Stimulated activated CD4-positive, alpha-beta T cell treated with anti-CD3 and anti-CD28 coated beads, Interleukin-2, amount 100 ng/mL, for 48 hours (primary cell): ENCODE measurements at regions not wholly inside any gene's neighbourhood (a gene's known extent, or its start where the extent isn't known, plus 50 kb on each side); places are given as distances from the start of the nearest gene placed in this dataset.

Experiments
- DNase-seq, 2 donors: peaks; one replicate each; pipeline ENCODE4 v3.0.0-alpha.2; 2020

DNA sequence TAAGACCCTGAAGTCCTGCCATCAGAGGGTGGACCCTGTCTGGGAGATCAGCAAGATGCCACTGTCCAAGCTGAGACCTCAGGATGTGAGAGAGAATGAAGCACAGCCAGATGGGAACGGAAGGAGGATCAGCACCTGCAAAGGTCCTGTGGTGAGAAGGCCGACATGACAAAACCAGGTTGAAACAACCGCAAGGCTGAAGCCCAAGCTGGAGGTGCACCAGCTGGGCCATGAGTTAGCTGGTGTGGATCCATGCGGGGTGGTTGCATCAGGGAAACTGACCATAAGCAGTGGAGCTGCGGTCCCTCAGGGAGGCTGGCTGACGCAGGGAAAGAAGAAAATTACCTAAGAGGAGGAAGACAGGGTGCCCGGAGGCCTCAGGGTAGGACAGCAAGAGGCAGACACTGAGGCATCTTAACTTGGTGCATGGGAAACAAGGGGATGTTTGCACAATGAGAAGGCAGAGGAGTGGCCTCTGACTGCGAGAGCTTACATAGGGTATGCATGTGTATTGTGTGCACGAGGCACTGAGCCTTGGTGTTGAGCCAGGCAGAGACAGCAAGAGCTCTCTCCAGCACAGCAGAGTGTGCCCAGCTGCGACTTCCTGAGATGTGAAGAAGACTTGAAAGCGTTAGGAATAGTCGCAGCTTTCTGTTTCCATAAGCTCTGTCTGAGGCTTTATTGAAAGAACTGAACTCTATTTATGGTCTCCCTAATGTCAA, 497.7 kb downstream of the OCA2 start:
- DNase-seq, result no peak

DNA sequence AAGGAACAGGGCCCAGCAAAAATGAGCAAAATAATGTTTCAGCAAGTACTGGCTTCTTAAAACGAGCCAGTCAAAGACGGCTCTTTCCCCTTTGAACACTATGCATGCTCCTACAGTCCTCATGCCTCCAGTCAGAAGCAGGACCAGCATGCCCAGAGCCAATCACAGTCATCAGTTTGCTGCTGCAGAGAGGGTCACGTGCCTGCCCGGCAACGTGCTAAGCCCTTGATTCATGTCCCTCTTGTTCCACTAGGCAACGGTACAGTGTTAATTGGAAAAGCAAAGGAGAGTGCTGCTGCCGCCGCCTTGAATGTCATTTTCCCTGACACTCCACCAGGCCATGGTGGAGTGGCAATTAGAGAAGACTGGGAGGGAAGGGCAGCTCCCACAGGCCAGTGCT, 500.1 kb downstream of the OCA2 start:
- no peak for DNase-seq

DNA sequence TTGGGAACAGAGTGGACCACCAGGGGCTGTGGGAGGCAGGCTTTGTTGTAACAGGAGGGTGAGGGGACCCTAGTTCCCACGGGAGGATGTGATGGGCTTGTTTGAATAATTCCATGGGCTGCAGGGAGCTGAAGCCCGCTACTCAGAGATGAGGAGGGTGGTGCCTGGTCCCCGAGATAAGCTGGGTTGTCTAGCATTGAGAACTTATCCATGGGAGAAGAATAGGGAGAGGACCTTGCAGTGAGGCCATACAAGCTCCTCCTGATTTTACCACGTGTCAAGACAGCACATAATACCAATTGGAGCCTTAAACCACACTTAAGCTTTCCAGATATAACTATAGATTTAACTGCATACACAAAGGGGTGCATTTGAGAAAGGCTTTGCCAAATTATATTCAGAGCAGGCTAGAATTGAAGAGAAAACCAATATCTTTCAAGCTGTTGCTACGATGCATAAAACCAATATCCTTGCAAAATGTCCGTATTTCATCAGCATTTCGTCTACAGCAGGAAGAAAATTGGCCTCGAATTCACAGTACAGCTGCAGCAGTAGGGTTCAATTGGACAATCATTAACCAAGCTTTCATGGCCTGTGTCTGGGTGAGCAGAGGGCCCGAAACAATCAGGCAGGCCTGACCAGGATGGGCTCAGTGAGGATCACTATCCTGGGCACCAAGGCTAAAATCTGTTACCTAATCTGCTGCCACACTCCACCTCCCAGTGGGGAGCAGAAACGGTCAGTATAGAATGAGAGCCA, 500.7 kb downstream of the OCA2 start:
- no peak for DNase-seq

DNA sequence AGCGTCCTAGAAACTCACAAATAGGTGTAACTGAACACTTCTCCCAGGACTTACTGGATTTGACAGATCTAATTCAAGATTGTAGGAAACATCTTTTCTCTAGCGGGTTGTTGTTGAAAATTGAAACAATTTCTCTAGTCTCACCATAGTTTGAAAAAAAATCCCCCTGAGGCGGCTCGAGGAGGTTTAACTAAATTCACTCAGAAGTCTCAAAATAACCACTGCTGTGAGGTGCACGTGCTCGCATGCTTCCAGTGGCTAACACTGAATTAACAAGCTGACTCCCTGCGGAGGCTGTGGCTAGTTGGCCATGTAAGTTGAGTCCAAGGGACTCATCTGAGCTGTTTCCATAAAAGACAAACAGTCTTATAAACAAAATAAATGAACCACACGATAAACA, 503.9 kb downstream of the OCA2 start:
- DNase-seq, result no peak

DNA sequence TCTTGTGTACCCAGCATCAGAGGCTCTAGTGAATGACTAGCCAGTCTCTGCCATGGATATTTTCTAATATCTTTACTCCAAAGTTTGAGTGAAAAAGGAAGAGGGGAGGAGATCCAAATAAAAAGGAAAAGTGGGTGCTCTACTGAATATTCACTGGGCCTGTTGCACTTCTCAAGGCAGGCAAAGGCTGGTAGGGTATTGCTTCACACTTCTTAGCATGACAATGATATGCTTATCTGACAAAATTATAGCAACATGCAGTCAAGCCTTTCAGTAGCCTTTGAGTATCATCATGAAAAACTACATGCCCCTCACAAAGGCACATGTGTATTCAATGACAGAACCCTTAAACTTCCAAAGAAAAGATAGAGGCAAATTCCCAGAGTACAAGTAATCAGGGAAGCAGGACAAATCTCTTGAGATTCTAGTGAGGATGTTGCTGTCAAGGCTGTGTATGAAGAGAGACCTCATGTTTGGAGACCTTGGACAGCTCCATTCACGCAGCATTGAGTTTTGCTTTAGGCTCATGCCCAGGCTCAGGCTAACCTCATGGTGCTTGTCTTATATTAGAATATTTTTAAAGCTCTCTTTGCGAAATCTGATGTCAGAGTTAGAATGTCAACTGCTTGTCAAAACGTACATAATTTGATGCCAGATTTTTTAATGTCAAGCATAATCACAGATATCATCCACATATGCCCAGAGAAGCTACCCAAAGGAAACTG, 506.9 kb downstream of the OCA2 start:
- DNase-seq, result no peak
